H9 (cell line): ENCODE measurements at regions not wholly inside any gene's neighbourhood (a gene's known extent, or its start where the extent isn't known, plus 50 kb on each side); places are given as distances from the start of the nearest gene placed in this dataset.

Experiments
- DNase-seq: peaks from one replicate; pipeline ENCODE4 v3.0.0-alpha.2; 2017
- H2AFZ ChIP-seq: one replicate; pipeline ENCODE4 v1.6.1; 2013; ENCODE audit warnings: mild to moderate bottlenecking, low read length, control low read depth, moderate library complexity
- H2AK5ac ChIP-seq: 2 replicates; pipeline ENCODE4 v1.6.1; 2013; ENCODE audit warnings: low read length, control low read depth, mixed read lengths; ENCODE audit not compliant: insufficient read length
- H2BK120ac ChIP-seq: one replicate; pipeline ENCODE4 v1.6.1; 2013; ENCODE audit warnings: low read depth, mild to moderate bottlenecking, low read length, control low read depth, inconsistent platforms; ENCODE audit not compliant: poor library complexity, severe bottlenecking
- H2BK12ac ChIP-seq: 2 replicates; pipeline ENCODE4 v1.6.1; 2013; ENCODE audit warnings: low read length, control low read depth, mixed read lengths, low read depth; ENCODE audit not compliant: insufficient read length
- H2BK15ac ChIP-seq: 2 replicates; pipeline ENCODE4 v1.6.1; 2013; ENCODE audit warnings: low read depth, low read length, control low read depth
- H2BK20ac ChIP-seq: one replicate; pipeline ENCODE4 v1.6.1; 2013; ENCODE audit warnings: low read depth, mild to moderate bottlenecking, low read length, control low read depth, inconsistent platforms; ENCODE audit not compliant: poor library complexity, severe bottlenecking
- H2BK5ac ChIP-seq: 2 replicates; pipeline ENCODE4 v1.6.1; 2013; ENCODE audit warnings: low read length, control low read depth, mixed read lengths; ENCODE audit not compliant: insufficient read length
- H3K14ac ChIP-seq: 2 replicates; pipeline ENCODE4 v1.6.1; 2013; ENCODE audit warnings: low read length, control low read depth; ENCODE audit not compliant: insufficient read depth
- H3K18ac ChIP-seq: 2 replicates; pipeline ENCODE4 v1.6.1; 2013; ENCODE audit warnings: low read depth, mild to moderate bottlenecking, mixed read lengths, low read length, control low read depth; ENCODE audit not compliant: insufficient read length
- H3K23ac ChIP-seq: 2 replicates; pipeline ENCODE4 v1.6.1; 2013; ENCODE audit warnings: low read length, control low read depth, mixed read lengths, low read depth; ENCODE audit not compliant: insufficient read length
- H3K23me2 ChIP-seq: 2 replicates; pipeline ENCODE4 v1.6.1; 2013; ENCODE audit warnings: low read depth, mild to moderate bottlenecking, mixed read lengths, low read length, control low read depth; ENCODE audit not compliant: insufficient read length, poor library complexity, severe bottlenecking
- H3K27ac ChIP-seq: 2 replicates; pipeline ENCODE4 v1.5.1; 2013; ENCODE audit warnings: low read length, control low read depth, mixed read lengths, low read depth; ENCODE audit not compliant: insufficient read length
- H3K27me3 ChIP-seq: 2 replicates; pipeline ENCODE4 v1.6.1; 2013; ENCODE audit warnings: low read length, control low read depth, inconsistent platforms; ENCODE audit not compliant: insufficient read depth
- H3K4ac ChIP-seq: 2 replicates; pipeline ENCODE4 v1.6.1; 2013; ENCODE audit warnings: low read depth, mild to moderate bottlenecking, control low read depth, inconsistent platforms, low read length, moderate library complexity
- H3K4me1 ChIP-seq: 2 replicates; pipeline ENCODE4 v1.6.1; 2013; ENCODE audit warnings: low read length, control low read depth, inconsistent platforms; ENCODE audit not compliant: insufficient read depth
- H3K4me2 ChIP-seq: 2 replicates; pipeline ENCODE4 v1.6.1; 2013; ENCODE audit warnings: low read length, control low read depth, mixed read lengths; ENCODE audit not compliant: insufficient read length, insufficient read depth
- H3K56ac ChIP-seq: 2 replicates; pipeline ENCODE4 v1.6.1; 2013; ENCODE audit warnings: low read depth, mild to moderate bottlenecking, mixed read lengths, low read length, control low read depth; ENCODE audit not compliant: insufficient read length
- H3K79me1 ChIP-seq: 2 replicates; pipeline ENCODE4 v1.6.1; 2013; ENCODE audit warnings: low read depth, mild to moderate bottlenecking, moderate library complexity, low read length, control low read depth, inconsistent platforms; ENCODE audit not compliant: insufficient read depth, poor library complexity, severe bottlenecking
- H3K79me2 ChIP-seq: 2 replicates; pipeline ENCODE4 v1.6.1; 2013; ENCODE audit warnings: low read length, control low read depth, inconsistent platforms; ENCODE audit not compliant: insufficient read depth
- H3K9ac ChIP-seq: 2 replicates; pipeline ENCODE4 v1.6.1; 2013; ENCODE audit warnings: low read length, control low read depth, mixed read lengths; ENCODE audit not compliant: insufficient read length; ENCODE audit errors: extremely low read depth
- H3K9me3 ChIP-seq: one replicate; pipeline ENCODE4 v1.6.1; 2013; ENCODE audit warnings: low read depth, low read length, inconsistent platforms; ENCODE audit not compliant: control insufficient read depth
- H3T11ph ChIP-seq: one replicate; pipeline ENCODE4 v1.6.1; 2013; ENCODE audit warnings: mild to moderate bottlenecking, low read length, control low read depth, inconsistent platforms
- H4K20me1 ChIP-seq: one replicate; pipeline ENCODE4 v1.6.1; 2013; ENCODE audit not compliant: control insufficient read depth, insufficient read length, insufficient read depth
- H4K5ac ChIP-seq: 2 replicates; pipeline ENCODE4 v1.6.1; 2013; ENCODE audit warnings: low read depth, mild to moderate bottlenecking, mixed read lengths, low read length, control low read depth; ENCODE audit not compliant: insufficient read length
- H4K8ac ChIP-seq: replicated peaks from 2 replicates; pipeline ENCODE4 v1.6.1; 2013; ENCODE audit warnings: low read length, control low read depth, mixed read lengths, low read depth; ENCODE audit not compliant: insufficient read length
- H4K91ac ChIP-seq: 2 replicates; pipeline ENCODE4 v1.6.1; 2013; ENCODE audit warnings: low read depth, mild to moderate bottlenecking, moderate library complexity, mixed read lengths, low read length, control low read depth; ENCODE audit not compliant: insufficient read length
- H3K27ac Mint-ChIP-seq, 3 experiments: 2 replicates in 2 of 3; 3 replicates in 1 of 3; pipeline ENCODE4 v1.8.0; 2020 to 2021; ENCODE audit warnings: mixed read lengths in 3 of 3, mild to moderate bottlenecking in 1 of 3, moderate library complexity in 1 of 3
- H3K27me3 Mint-ChIP-seq: 2 replicates; pipeline ENCODE4 v1.8.0; 2021; ENCODE audit warnings: low read depth, mild to moderate bottlenecking, moderate library complexity, mixed read lengths
- H3K36me3 Mint-ChIP-seq, 3 experiments: 2 replicates in 2 of 3; 3 replicates in 1 of 3; pipeline ENCODE4 v1.8.0; 2020 to 2021; ENCODE audit warnings: low read depth in 3 of 3, mixed read lengths in 3 of 3; ENCODE audit not compliant: insufficient read depth in 1 of 3
- H3K4me1 Mint-ChIP-seq, 2 experiments: 2 replicates each; pipeline ENCODE4 v1.8.0; 2020; ENCODE audit warnings: mixed read lengths in 2 of 2
- H3K4me3 Mint-ChIP-seq, 2 experiments: 2 replicates in 1 of 2; 3 replicates in 1 of 2; pipeline ENCODE4 v1.8.0; 2020 to 2021; ENCODE audit warnings: mild to moderate bottlenecking in 2 of 2, mixed read lengths in 2 of 2, moderate library complexity in 1 of 2
- H3K9me3 Mint-ChIP-seq, 2 experiments: 2 replicates in 1 of 2; 3 replicates in 1 of 2; pipeline ENCODE4 v1.8.0; 2020; ENCODE audit warnings: mild to moderate bottlenecking in 2 of 2, mixed read lengths in 2 of 2, moderate library complexity in 1 of 2
- WGBS: extraction: QIAGEN DNeasy Blood & Tissue Kit; methylation state at CpG from one replicate; pipeline ENCODE4 v1.1.7; 2013; ENCODE audit warnings: missing lambda C conversion rate, low lambda C conversion rate, mixed read lengths; ENCODE audit not compliant: insufficient read length; ENCODE audit errors: extremely low coverage; 5-methylcytosine and 5-hydroxymethylcytosine counted together
- TF ChIP-seq, protein P1 (sequence below): fragments of 200-600 bp; sonication (generic); conservative IDR thresholded peaks from 3 replicates; pipeline ENCODE4 v1.8.0; 2021; ENCODE audit warnings: antibody characterized with exemption, mild to moderate bottlenecking

DNA sequence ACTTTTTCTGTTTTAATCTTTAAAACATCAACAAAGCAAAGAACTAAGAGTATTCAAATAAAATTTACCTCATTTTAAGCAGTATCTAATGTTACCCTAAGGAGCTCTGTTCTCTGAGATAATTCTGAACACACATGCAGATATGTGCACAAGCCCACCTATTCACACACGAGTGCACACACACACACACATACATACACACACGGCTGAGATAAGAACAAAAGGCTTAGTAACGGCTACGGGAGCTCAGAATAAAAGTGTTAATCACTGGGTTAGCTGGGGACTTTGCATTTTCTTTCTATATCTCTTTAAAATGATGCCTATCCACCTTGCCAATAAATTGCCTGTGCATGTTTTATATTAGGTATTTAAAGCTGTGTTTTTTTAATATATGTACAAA, 1096.3 kb downstream of the GALC start:
- TF ChIP-seq, protein P1, sequence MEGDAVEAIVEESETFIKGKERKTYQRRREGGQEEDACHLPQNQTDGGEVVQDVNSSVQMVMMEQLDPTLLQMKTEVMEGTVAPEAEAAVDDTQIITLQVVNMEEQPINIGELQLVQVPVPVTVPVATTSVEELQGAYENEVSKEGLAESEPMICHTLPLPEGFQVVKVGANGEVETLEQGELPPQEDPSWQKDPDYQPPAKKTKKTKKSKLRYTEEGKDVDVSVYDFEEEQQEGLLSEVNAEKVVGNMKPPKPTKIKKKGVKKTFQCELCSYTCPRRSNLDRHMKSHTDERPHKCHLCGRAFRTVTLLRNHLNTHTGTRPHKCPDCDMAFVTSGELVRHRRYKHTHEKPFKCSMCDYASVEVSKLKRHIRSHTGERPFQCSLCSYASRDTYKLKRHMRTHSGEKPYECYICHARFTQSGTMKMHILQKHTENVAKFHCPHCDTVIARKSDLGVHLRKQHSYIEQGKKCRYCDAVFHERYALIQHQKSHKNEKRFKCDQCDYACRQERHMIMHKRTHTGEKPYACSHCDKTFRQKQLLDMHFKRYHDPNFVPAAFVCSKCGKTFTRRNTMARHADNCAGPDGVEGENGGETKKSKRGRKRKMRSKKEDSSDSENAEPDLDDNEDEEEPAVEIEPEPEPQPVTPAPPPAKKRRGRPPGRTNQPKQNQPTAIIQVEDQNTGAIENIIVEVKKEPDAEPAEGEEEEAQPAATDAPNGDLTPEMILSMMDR: no peak
- H3K14ac ChIP-seq: no peak overlapping the region
- no peaks in the 10 kb centered on the region for H3K9me3 ChIP-seq
- H2BK15ac ChIP-seq: no peak overlapping the region
- no peaks in the 10 kb centered on the region for H3K4me1 ChIP-seq
- no CpG with 5 or more reads among the region's 4 CpGs for WGBS
- no peak overlapping the region for H4K5ac ChIP-seq
- no peak overlapping the region for H4K8ac ChIP-seq
- H3T11ph ChIP-seq: no peak overlapping the region
- H2AK5ac ChIP-seq: no peak overlapping the region
- no peak overlapping the region for H3K9ac ChIP-seq
- no peak overlapping the region for H3K23ac ChIP-seq
- peaks cover 6 to 9% of the 10 kb centered on the region in 2 experiments for H3K4me1 Mint-ChIP-seq
- no peaks in the 10 kb centered on the region for H3K79me1 ChIP-seq
- H4K91ac ChIP-seq: no peak overlapping the region
- H4K20me1 ChIP-seq: no peaks in the 10 kb centered on the region
- H3K36me3 Mint-ChIP-seq: no peaks in the 10 kb centered on the region
- no peak overlapping the region for H2BK20ac ChIP-seq
- no peak overlapping the region for H2BK12ac ChIP-seq
- H2AFZ ChIP-seq: no peak overlapping the region
- no peak overlapping the region for H3K56ac ChIP-seq
- no peak overlapping the region for H3K4me2 ChIP-seq
- no peak overlapping the region for H3K27ac ChIP-seq
- H3K27me3 ChIP-seq: no peaks in the 10 kb centered on the region
- no peak overlapping the region for H3K27ac Mint-ChIP-seq
- no peak for DNase-seq
- H3K4ac ChIP-seq: no peak overlapping the region
- no peaks in the 10 kb centered on the region for H3K9me3 Mint-ChIP-seq
- H3K4me3 Mint-ChIP-seq: no peak overlapping the region
- H3K18ac ChIP-seq: no peak overlapping the region
- no peak overlapping the region for H2BK120ac ChIP-seq
- no peaks in the 10 kb centered on the region for H3K79me2 ChIP-seq
- H3K27me3 Mint-ChIP-seq: no peaks in the 10 kb centered on the region
- H2BK5ac ChIP-seq: no peak overlapping the region
- no peaks in the 10 kb centered on the region for H3K23me2 ChIP-seq
